Esophagus muscularis mucosa (tissue), 4 donors: ENCODE measurements at regions not wholly inside any gene's neighbourhood (a gene's known extent, or its start where the extent isn't known, plus 50 kb on each side); places are given as distances from the start of the nearest gene placed in this dataset.

Source experiments
- DNase-seq: peaks from one replicate; pipeline ENCODE4 v3.0.0-alpha.2; 2017; ENCODE audit errors: extremely low spot score
- H3K27ac ChIP-seq, 4 donors: fragments of 200-600 bp; sonication (generic); replicated peaks in 1 of 4; 1 replicate in 3 of 4; 2 replicates in 1 of 4; pipeline ENCODE4 v1.5.1; 2016 to 2019; ENCODE audit warnings: mild to moderate bottlenecking in 1 of 4
- H3K27me3 ChIP-seq, 4 donors: fragments of 200-600 bp; sonication (generic); one replicate each; pipeline versions ENCODE4 v1.5.1 to v1.6.0; 2016 to 2019
- H3K36me3 ChIP-seq, 4 donors: fragments of 200-600 bp; sonication (generic); one replicate each; pipeline ENCODE4 v1.5.1; 2016 to 2019
- H3K4me1 ChIP-seq, 4 donors: fragments of 200-600 bp; sonication (generic); one replicate each; pipeline ENCODE4 v1.5.1; 2016 to 2019
- H3K4me3 ChIP-seq, 4 donors: fragments of 200-600 bp; sonication (generic); 1 replicate in 2 of 4; 2 replicates in 2 of 4; pipeline ENCODE4 v1.5.1; 2016 to 2019; ENCODE audit warnings: mild to moderate bottlenecking in 4 of 4, moderate library complexity in 1 of 4
- H3K9me3 ChIP-seq, 4 donors: fragments of 200-600 bp; sonication (generic); 1 replicate in 3 of 4; 2 replicates in 1 of 4; pipeline ENCODE4 v1.5.1; 2016 to 2019
- CTCF ChIP-seq, 3 experiments: fragments of 200-600 bp in 2 of 3; fragments of 450-650 bp in 1 of 3; sonication (generic) in 2 of 3; IDR thresholded peaks; one replicate each; pipeline ENCODE4 v1.5.1; 2017 to 2019; ENCODE audit warnings: antibody characterized with exemption in 3 of 3, mild to moderate bottlenecking in 2 of 3, moderate library complexity in 1 of 3
- EP300 ChIP-seq: sonication (generic); formaldehyde crosslinking; IDR thresholded peaks from one replicate; pipeline ENCODE4 v1.6.1; 2017; ENCODE audit warnings: antibody characterized with exemption
- POLR2A ChIP-seq: fragments of 450-650 bp; IDR thresholded peaks from one replicate; pipeline ENCODE4 v1.6.1; 2017; ENCODE audit warnings: antibody characterized with exemption, moderate library complexity, mild to moderate bottlenecking, low read depth
- POLR2AphosphoS5 ChIP-seq, 2 donors: sonication (generic); formaldehyde crosslinking; IDR thresholded peaks; one replicate each; pipeline ENCODE4 v1.6.1; 2017; ENCODE audit warnings: antibody characterized with exemption in 2 of 2
- WGBS: methylation state at CpG from one replicate; pipeline ENCODE4 v1.1.5; 2018; 5-methylcytosine and 5-hydroxymethylcytosine counted together
- intact Hi-C: fragments of 100-400 bp; cut with DNase I; formaldehyde crosslinking; loops from one replicate; pipeline ENCODE4 v1.15.1; 2023

- Histone ChIP-seq H3K27me3 (peaks cover 0 to 49% (median 0%) of the 10 kb centered on the region in 4 donors), H3K36me3 (no peaks in the 10 kb centered on the region), H3K4me1 (no peaks in the 10 kb centered on the region), H3K4me3 (no peak overlapping the region), H3K27ac (no peak overlapping the region), H3K9me3 (no peaks in the 10 kb centered on the region)
- intact Hi-C loops, result no loop called here
- no peak for DNase-seq
- TF ChIP-seq CTCF (IDR thresholded peaks at IDR 0.05), result no peak
- TF ChIP-seq POLR2AphosphoS5 (IDR thresholded peaks at IDR 0.05), result no peak
- no peak for TF ChIP-seq EP300
- no peak for TF ChIP-seq POLR2A
- 87% methylated on average over 2 of the region's 2 CpGs for WGBS
Measured at GRCh38 chr19:29016353-29016752, 196.6 kb downstream of the UQCRFS1 start.

- no peak overlapping the region for H3K4me3 ChIP-seq
- H3K4me1 ChIP-seq, result no peaks in the 10 kb centered on the region
- H3K36me3 ChIP-seq, result no peaks in the 10 kb centered on the region
- TF ChIP-seq CTCF (IDR thresholded peaks at IDR 0.05) (no peak), POLR2A (no peak), POLR2AphosphoS5 (IDR thresholded peaks at IDR 0.05) (no peak), EP300 (no peak)
- H3K27me3 ChIP-seq, result peaks cover 0 to 43% (median 0%) of the 10 kb centered on the region in 4 donors
- intact Hi-C loops, result no loop called here
- H3K27ac ChIP-seq, result no peak overlapping the region
- H3K9me3 ChIP-seq, result no peaks in the 10 kb centered on the region
- no peak for DNase-seq
Measured at GRCh38 chr19:29015569-29015968, 197.4 kb downstream of the UQCRFS1 start.

- H3K36me3 ChIP-seq, result no peaks in the 10 kb centered on the region
- DNase-seq, result no peak
- no peak overlapping the region for H3K27ac ChIP-seq
- intact Hi-C loops, result no loop called here
- no peak for TF ChIP-seq CTCF (IDR thresholded peaks at IDR 0.05)
- no peak for TF ChIP-seq EP300
- TF ChIP-seq POLR2A, result no peak
- TF ChIP-seq POLR2AphosphoS5 (IDR thresholded peaks at IDR 0.05), result no peak
- no peaks in the 10 kb centered on the region for H3K4me1 ChIP-seq
- no peak overlapping the region for H3K4me3 ChIP-seq
- peaks cover 0 to 43% (median 0%) of the 10 kb centered on the region in 4 donors for H3K27me3 ChIP-seq
- H3K9me3 ChIP-seq, result no peaks in the 10 kb centered on the region
- WGBS, result 80% methylated on average over 14 of the region's 14 CpGs
Measured at GRCh38 chr19:29014857-29015436, 198.0 kb downstream of the UQCRFS1 start.

- intact Hi-C loops, result no loop called here
- Histone ChIP-seq H3K4me1 (no peaks in the 10 kb centered on the region), H3K9me3 (no peaks in the 10 kb centered on the region), H3K27ac (no peak overlapping the region), H3K4me3 (no peak overlapping the region), H3K27me3 (peaks cover 0 to 34% (median 0%) of the 10 kb centered on the region in 4 donors), H3K36me3 (no peaks in the 10 kb centered on the region)
- no peak for TF ChIP-seq EP300
- no peak for TF ChIP-seq POLR2A
- TF ChIP-seq CTCF (IDR thresholded peaks at IDR 0.05), result no peak
- TF ChIP-seq POLR2AphosphoS5 (IDR thresholded peaks at IDR 0.05), result no peak
- no peak for DNase-seq
- WGBS, result 85% methylated on average over 15 of the region's 15 CpGs
Measured at GRCh38 chr19:29013988-29014387, 199.0 kb downstream of the UQCRFS1 start.

GRCh38 chr19:29013325-29013724, 199.6 kb downstream of the UQCRFS1 start:
- 63% methylated on average over 10 of the region's 10 CpGs for WGBS
- Histone ChIP-seq H3K4me1 (no peaks in the 10 kb centered on the region), H3K36me3 (no peaks in the 10 kb centered on the region), H3K9me3 (no peaks in the 10 kb centered on the region), H3K4me3 (no peak overlapping the region), H3K27me3 (peaks cover 0 to 27% (median 0%) of the 10 kb centered on the region in 4 donors), H3K27ac (no peak overlapping the region)
- TF ChIP-seq EP300 (no peak), CTCF (IDR thresholded peaks at IDR 0.05) (no peak), POLR2A (no peak), POLR2AphosphoS5 (IDR thresholded peaks at IDR 0.05) (no peak)
- DNase-seq, result no peak
- intact Hi-C loops, result no loop called here
